DND-41 (cell line): ENCODE measurements at regions not wholly inside any gene's neighbourhood (a gene's known extent, or its start where the extent isn't known, plus 50 kb on each side); places are given as distances from the start of the nearest gene placed in this dataset.

ENCODE experiments used
- CTCF ChIP-seq: IDR thresholded peaks from 2 replicates; pipeline ENCODE4 v1.5.1; 2012; ENCODE audit warnings: borderline replicate concordance, low read length, moderate library complexity, mild to moderate bottlenecking; ENCODE audit not compliant: poor library complexity, severe bottlenecking; ENCODE audit errors: extremely low read depth
- EZH2 ChIP-seq: IDR thresholded peaks from 3 replicates; pipeline ENCODE4 v1.6.1; 2012; ENCODE audit warnings: borderline replicate concordance, low read depth, mild to moderate bottlenecking, moderate library complexity, low read length, inconsistent platforms; ENCODE audit not compliant: severe bottlenecking

- TF ChIP-seq CTCF = no peak
- no peak for TF ChIP-seq EZH2
Observed at GRCh38 chr12:34334953-34335743, 312.9 kb downstream of the ALG10 start.
